Thoracic aorta (tissue), 2 donors: ENCODE measurements at regions not wholly inside any gene's neighbourhood (a gene's known extent, or its start where the extent isn't known, plus 50 kb on each side); places are given as distances from the start of the nearest gene placed in this dataset.

ENCODE experiments used
- ATAC-seq: fragments of 150-250 bp; one replicate; pipeline ENCODE4 v1.8.0; 2017; ENCODE audit warnings: low read depth; ENCODE audit not compliant: insufficient number of reproducible peaks, low FRiP score
- DNase-seq: peaks from one replicate; pipeline ENCODE4 v3.0.0-alpha.2; 2020; ENCODE audit warnings: low spot score
- H3K27ac ChIP-seq, 2 donors: fragments of 200-600 bp; sonication (generic); 1 replicate in 1 of 2; 2 replicates in 1 of 2; pipeline ENCODE4 v1.5.1; 2016; ENCODE audit warnings: mild to moderate bottlenecking in 2 of 2, moderate library complexity in 2 of 2
- H3K27me3 ChIP-seq: fragments of 200-600 bp; sonication (generic); replicated peaks from 2 replicates; pipeline ENCODE4 v1.6.0; 2016; ENCODE audit warnings: mild to moderate bottlenecking; ENCODE audit not compliant: insufficient read depth
- H3K36me3 ChIP-seq: fragments of 200-600 bp; sonication (generic); one replicate; pipeline ENCODE4 v1.5.1; 2016
- H3K4me1 ChIP-seq, 2 donors: fragments of 200-600 bp; sonication (generic); 1 replicate in 1 of 2; 2 replicates in 1 of 2; pipeline versions ENCODE4 v1.5.1 to v1.6.0; 2016; ENCODE audit warnings: low read depth in 2 of 2, mild to moderate bottlenecking in 1 of 2; ENCODE audit not compliant: control insufficient read depth in 1 of 2
- H3K4me3 ChIP-seq: fragments of 200-600 bp; sonication (generic); 2 replicates; pipeline ENCODE4 v1.5.1; 2016; ENCODE audit warnings: mild to moderate bottlenecking
- H3K9me3 ChIP-seq: fragments of 200-600 bp; sonication (generic); 2 replicates; pipeline ENCODE4 v1.5.1; 2016
- CTCF ChIP-seq: fragments of 200-600 bp; sonication (generic); IDR thresholded peaks from one replicate; pipeline ENCODE4 v1.5.1; 2019; ENCODE audit warnings: antibody characterized with exemption

- ATAC-seq (no peak), DNase-seq (no peak)
- Histone ChIP-seq H3K27ac (no peak overlapping the region), H3K4me1 (peaks cover 0 to 12% of the 10 kb centered on the region in 2 donors), H3K9me3 (no peaks in the 10 kb centered on the region), H3K27me3 (no peaks in the 10 kb centered on the region), H3K4me3 (no peak overlapping the region), H3K36me3 (no peaks in the 10 kb centered on the region)
- no peak for TF ChIP-seq CTCF
Observed at GRCh38 chr5:110356677-110357076, 369.8 kb downstream of the TMEM232 start.

- Histone ChIP-seq H3K36me3 (no peaks in the 10 kb centered on the region), H3K27ac (no peak overlapping the region), H3K27me3 (no peaks in the 10 kb centered on the region), H3K4me1 (peaks cover 0 to 4% of the 10 kb centered on the region in 2 donors), H3K9me3 (no peaks in the 10 kb centered on the region), H3K4me3 (no peak overlapping the region)
- ATAC-seq: no peak
- DNase-seq: no peak
- no peak for TF ChIP-seq CTCF
Observed at GRCh38 chr5:110359221-110359620, 367.2 kb downstream of the TMEM232 start.

- Histone ChIP-seq H3K27ac (no peak overlapping the region), H3K4me3 (no peak overlapping the region), H3K4me1 (no peaks in the 10 kb centered on the region), H3K9me3 (no peaks in the 10 kb centered on the region), H3K27me3 (no peaks in the 10 kb centered on the region), H3K36me3 (no peaks in the 10 kb centered on the region)
- DNase-seq (no peak), ATAC-seq (no peak)
- no peak for TF ChIP-seq CTCF
Observed at GRCh38 chr5:110361471-110361870, 365.0 kb downstream of the TMEM232 start.

GRCh38 chr5:110362261-110362660, 364.2 kb downstream of the TMEM232 start:
- Histone ChIP-seq H3K36me3 (no peaks in the 10 kb centered on the region), H3K4me3 (no peak overlapping the region), H3K4me1 (no peaks in the 10 kb centered on the region), H3K27ac (no peak overlapping the region), H3K27me3 (no peaks in the 10 kb centered on the region), H3K9me3 (no peaks in the 10 kb centered on the region)
- no peak for DNase-seq
- no peak for ATAC-seq
- TF ChIP-seq CTCF: no peak

- no peak for ATAC-seq
- Histone ChIP-seq H3K4me1 (peaks cover 0 to 3% of the 10 kb centered on the region in 2 donors), H3K9me3 (no peaks in the 10 kb centered on the region), H3K4me3 (no peak overlapping the region), H3K36me3 (no peaks in the 10 kb centered on the region), H3K27me3 (no peaks in the 10 kb centered on the region), H3K27ac (no peak overlapping the region)
- TF ChIP-seq CTCF: no peak
- no peak for DNase-seq
Observed at GRCh38 chr5:110366716-110367115, 359.8 kb downstream of the TMEM232 start.
